ENCODE measurements at regions not wholly inside any gene's neighbourhood (a gene's known extent, or its start where the extent isn't known, plus 50 kb on each side); places are given as distances from the start of the nearest gene placed in this dataset.

- no peak overlapping the region for H3K4me3 ChIP-seq (ENCODE audit: insufficient read depth, low read depth, low read length)
- no peak overlapping the region for H3K23ac ChIP-seq (ENCODE audit: low read depth, low read length)
- no peak overlapping the region for H2BK120ac ChIP-seq (ENCODE audit: low read depth, low read length)
- no peaks in the 10 kb centered on the region for H3K27me3 ChIP-seq (ENCODE audit: control insufficient read depth, insufficient read depth, low read length)
- no peak overlapping the region for H3K4ac ChIP-seq (ENCODE audit: low read depth, low read length)
- POLR2A ChIA-PET (ENCODE audit: unreplicated experiment): no interaction called here
- intact Hi-C loops (cut with micrococcal nuclease) (no loop called here), dilution Hi-C loops (cut with HindIII; ENCODE audit: low sequenced_read_pairs, unreplicated experiment) (no loop called here), in situ Hi-C loops (cut with MboI; ENCODE audit: low sequenced_read_pairs) (no loop called here)
- no peak overlapping the region for H2BK15ac ChIP-seq (ENCODE audit: low read depth, low read length)
- no TSS peak for BruUV-seq (replicated peaks)
- H3K9ac ChIP-seq (ENCODE audit: low read depth, low read length): no peak overlapping the region
- no peak overlapping the region for H4K5ac ChIP-seq (ENCODE audit: low read depth, low read length)
- H2AK9ac ChIP-seq (replicated peaks; ENCODE audit: low read depth, low read length, poor library complexity): no peak overlapping the region
- WGBS, 2 experiments (ENCODE audit: extremely low coverage in 2 of 2, insufficient read length in 1 of 2): no CpG with 5 or more reads among the region's 2 CpGs
- TF ChIP-seq NFE2L2 (IDR thresholded peaks at IDR 0.05; ENCODE audit: low read depth, low read length) (no peak), CHD1 (IDR thresholded peaks at IDR 0.05; ENCODE audit: low read depth, low read length) (no peak), RAD21 (IDR thresholded peaks at IDR 0.05; ENCODE audit: low read length) (no peak), ELK1 (IDR thresholded peaks at IDR 0.05; ENCODE audit: borderline replicate concordance, low read depth, low read length) (no peak), CEBPB (IDR thresholded peaks at IDR 0.05; ENCODE audit: low read depth, low read length) (no peak), MAZ (IDR thresholded peaks at IDR 0.05; ENCODE audit: borderline replicate concordance, low read depth, low read length) (no peak), CTCF (conservative IDR thresholded peaks at IDR 0.05; ENCODE audit: low read depth, low read length) (no peak)
- no peaks in the 10 kb centered on the region for H3K79me1 ChIP-seq (ENCODE audit: low read depth in 1 of 2, low read length in 2 of 2)
- no peak overlapping the region for H4K91ac ChIP-seq (ENCODE audit: insufficient read depth, low read depth, low read length)
- ATAC-seq (ENCODE audit: low read depth) (no peak), DNase-seq (no peak)
- H3K9me3 ChIP-seq (ENCODE audit: control insufficient read depth, insufficient read depth, low read length): no peaks in the 10 kb centered on the region
- H2AK5ac ChIP-seq (ENCODE audit: low read depth, low read length): no peak overlapping the region
- no peak overlapping the region for H2BK20ac ChIP-seq (ENCODE audit: low read depth, low read length)
- no peaks in the 10 kb centered on the region for H3K4me1 ChIP-seq (ENCODE audit: control insufficient read depth, insufficient read depth, low read length)
- no peaks in the 10 kb centered on the region; the same call in 1 of the 2 replicates for H3K9me1 ChIP-seq (ENCODE audit: insufficient read depth, low read length)
- H3K14ac ChIP-seq (replicated peaks; ENCODE audit: low read depth, low read length): no peak overlapping the region
- no peaks in the 10 kb centered on the region for H3K36me3 ChIP-seq (ENCODE audit: control insufficient read depth, insufficient read depth, low read length)
- H3K56ac ChIP-seq (ENCODE audit: extremely low read depth, insufficient read depth, low read length): no peak overlapping the region
- no peak overlapping the region for H3K18ac ChIP-seq (ENCODE audit: low read depth, low read length)
- H3K27ac ChIP-seq (ENCODE audit: insufficient read depth, low read length): no peak overlapping the region
- H4K8ac ChIP-seq (ENCODE audit: low read depth in 2 of 2, low read length in 2 of 2): no peak overlapping the region
- CTCF ChIA-PET: no interaction called here
- no peak overlapping the region for H3K4me2 ChIP-seq (ENCODE audit: low read depth, low read length)
- no peaks in the 10 kb centered on the region for H4K20me1 ChIP-seq (ENCODE audit: insufficient read depth, low read length)
- H2BK5ac ChIP-seq (ENCODE audit: low read depth, low read length, poor library complexity, severe bottlenecking): no peak overlapping the region
- H2AFZ ChIP-seq (replicated peaks; ENCODE audit: low read length, poor library complexity): no peak overlapping the region
Measured at GRCh38 chr3:168485936-168486335, 390.2 kb upstream of the GOLIM4 start.
